ENCODE measurements at regions not wholly inside any gene's neighbourhood (a gene's known extent, or its start where the extent isn't known, plus 50 kb on each side); places are given as distances from the start of the nearest gene placed in this dataset.

DNA sequence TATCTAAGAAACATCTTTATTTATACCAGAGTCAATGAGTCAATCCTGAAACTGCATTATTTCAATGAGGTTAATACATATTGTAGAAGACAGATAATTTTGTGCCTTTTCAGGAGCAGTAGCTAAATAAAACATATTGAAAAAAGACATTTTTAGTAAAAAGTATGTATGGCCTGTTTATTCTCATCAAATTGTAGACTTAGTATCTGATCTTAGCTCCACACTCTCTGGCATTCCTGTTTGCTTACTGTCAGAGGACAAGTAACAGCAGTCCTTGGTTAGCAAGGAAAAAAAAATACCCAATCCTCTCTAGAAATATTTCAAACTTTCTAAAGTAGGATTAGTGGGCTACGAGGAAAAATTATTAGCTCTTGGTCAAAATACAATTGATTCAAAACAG is 50.5 kb upstream of the GUCY1A1 start:
- DNase-seq (ENCODE audit: low read depth): peak; percentile 43
- H3K9me3 ChIP-seq (ENCODE audit: control insufficient read depth, low read length): no peaks in the 10 kb centered on the region
- H3K36me3 ChIP-seq (ENCODE audit: control insufficient read depth, insufficient read depth, low read length, severe bottlenecking): no peaks in the 10 kb centered on the region
- peaks cover 3% of the 10 kb centered on the region for H3K4me1 ChIP-seq (ENCODE audit: control insufficient read depth, insufficient read depth, low read length)
- no peak overlapping the region for H3K4me3 ChIP-seq (ENCODE audit: low read length)
- H3K9ac ChIP-seq (ENCODE audit: low read length): no peak overlapping the region
- no peaks in the 10 kb centered on the region for H3K27me3 ChIP-seq (replicated peaks; ENCODE audit: control insufficient read depth, insufficient read depth, low read length)

DNA sequence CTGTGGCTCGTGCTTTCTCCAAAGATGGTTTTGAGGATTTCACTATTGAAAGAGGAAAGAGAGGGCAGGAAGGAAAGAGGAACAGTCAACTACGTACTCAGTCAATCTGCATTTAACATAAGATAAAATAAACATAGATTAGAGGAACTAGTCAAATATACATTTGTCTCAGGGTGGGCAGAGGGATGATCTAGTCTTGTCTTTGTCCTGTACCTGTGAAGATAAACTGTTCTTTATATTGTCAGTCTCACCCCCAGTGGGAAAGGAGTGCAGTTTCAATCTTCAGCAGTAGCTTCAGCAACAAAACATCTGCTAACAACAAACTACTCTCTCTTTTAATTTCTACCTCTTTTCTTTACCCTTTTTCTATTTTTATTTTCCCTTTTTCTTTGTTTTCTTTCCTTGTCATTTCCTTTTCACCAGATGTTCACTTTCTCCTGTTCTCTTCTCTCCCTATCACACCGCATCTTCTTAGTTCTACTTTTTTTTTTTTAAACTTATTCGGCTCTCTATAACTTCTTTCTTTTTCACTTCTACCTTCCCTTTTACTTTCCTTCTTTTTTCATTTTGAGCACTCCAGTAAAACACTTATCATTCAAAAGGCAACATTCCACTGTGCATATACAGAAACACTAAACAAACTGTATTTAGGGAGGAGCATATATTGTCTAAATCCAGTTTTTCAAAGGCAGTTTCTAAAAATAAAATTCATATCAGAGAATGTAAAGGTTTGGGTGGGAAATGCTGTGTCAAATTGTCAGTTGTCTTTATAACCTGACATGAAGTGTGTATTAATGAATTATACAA is 51.4 kb upstream of the GUCY1A1 start:
- no peak for DNase-seq (ENCODE audit: low read depth)
- Histone ChIP-seq H3K4me3 (ENCODE audit: low read length) (no peak overlapping the region), H3K9ac (ENCODE audit: low read length) (no peak overlapping the region), H3K9me3 (ENCODE audit: control insufficient read depth, low read length) (no peaks in the 10 kb centered on the region), H3K4me1 (ENCODE audit: control insufficient read depth, insufficient read depth, low read length) (peaks cover 3% of the 10 kb centered on the region), H3K36me3 (ENCODE audit: control insufficient read depth, insufficient read depth, low read length, severe bottlenecking) (no peaks in the 10 kb centered on the region), H3K27me3 (replicated peaks; ENCODE audit: control insufficient read depth, insufficient read depth, low read length) (no peaks in the 10 kb centered on the region)

- peak; percentile 30 for DNase-seq (ENCODE audit: low read depth)
- H3K9me3 ChIP-seq (ENCODE audit: control insufficient read depth, low read length): no peaks in the 10 kb centered on the region
- H3K27me3 ChIP-seq (replicated peaks; ENCODE audit: control insufficient read depth, insufficient read depth, low read length): no peaks in the 10 kb centered on the region
- H3K9ac ChIP-seq (ENCODE audit: low read length): no peak overlapping the region
- H3K4me3 ChIP-seq (ENCODE audit: low read length): no peak overlapping the region
- H3K36me3 ChIP-seq (ENCODE audit: control insufficient read depth, insufficient read depth, low read length, severe bottlenecking): no peaks in the 10 kb centered on the region
- H3K4me1 ChIP-seq (ENCODE audit: control insufficient read depth, insufficient read depth, low read length): peaks cover 3% of the 10 kb centered on the region
These were observed 52.4 kb upstream of the GUCY1A1 start for GRCh38 chr4:155614111-155614762.

DNA sequence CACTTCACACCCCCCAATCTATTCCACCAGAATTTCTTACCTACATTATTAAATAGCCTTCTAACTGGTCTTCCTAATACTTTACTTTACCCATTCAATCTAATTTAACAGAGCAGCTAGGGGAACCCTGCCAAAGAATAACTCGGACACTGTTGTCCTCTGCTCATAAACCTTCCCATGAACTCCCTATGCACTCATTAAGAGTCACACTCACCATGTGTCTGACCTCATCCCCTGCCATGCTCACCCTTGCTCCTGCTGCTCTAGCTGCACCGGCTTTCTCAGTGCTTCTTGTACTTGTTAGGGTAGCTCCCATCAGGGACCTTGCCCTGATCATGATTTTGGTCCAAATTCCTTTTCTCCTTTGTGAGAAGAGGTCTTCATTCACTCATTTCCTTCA is 54.6 kb upstream of the GUCY1A1 start:
- Histone ChIP-seq H3K9me3 (ENCODE audit: control insufficient read depth, low read length) (no peaks in the 10 kb centered on the region), H3K36me3 (ENCODE audit: control insufficient read depth, insufficient read depth, low read length, severe bottlenecking) (no peaks in the 10 kb centered on the region), H3K27me3 (replicated peaks; ENCODE audit: control insufficient read depth, insufficient read depth, low read length) (no peaks in the 10 kb centered on the region), H3K9ac (ENCODE audit: low read length) (no peak overlapping the region), H3K4me1 (ENCODE audit: control insufficient read depth, insufficient read depth, low read length) (peaks cover 7% of the 10 kb centered on the region), H3K4me3 (ENCODE audit: low read length) (no peak overlapping the region)
- DNase-seq (ENCODE audit: low read depth): no peak

GRCh38 chr4:155611501-155611900 is 55.1 kb upstream of the GUCY1A1 start:
- Histone ChIP-seq H3K4me3 (ENCODE audit: low read length) (no peak overlapping the region), H3K36me3 (ENCODE audit: control insufficient read depth, insufficient read depth, low read length, severe bottlenecking) (no peaks in the 10 kb centered on the region), H3K9me3 (ENCODE audit: control insufficient read depth, low read length) (no peaks in the 10 kb centered on the region), H3K9ac (ENCODE audit: low read length) (no peak overlapping the region), H3K27me3 (replicated peaks; ENCODE audit: control insufficient read depth, insufficient read depth, low read length) (no peaks in the 10 kb centered on the region), H3K4me1 (ENCODE audit: control insufficient read depth, insufficient read depth, low read length) (peaks cover 7% of the 10 kb centered on the region)
- no peak for DNase-seq (ENCODE audit: low read depth)

- Histone ChIP-seq H3K4me1 (ENCODE audit: control insufficient read depth, insufficient read depth, low read length) (peaks cover 10% of the 10 kb centered on the region), H3K36me3 (ENCODE audit: control insufficient read depth, insufficient read depth, low read length, severe bottlenecking) (no peaks in the 10 kb centered on the region), H3K9ac (ENCODE audit: low read length) (no peak overlapping the region), H3K9me3 (ENCODE audit: control insufficient read depth, low read length) (no peaks in the 10 kb centered on the region), H3K27me3 (replicated peaks; ENCODE audit: control insufficient read depth, insufficient read depth, low read length) (no peaks in the 10 kb centered on the region), H3K4me3 (ENCODE audit: low read length) (no peak overlapping the region)
- no peak for DNase-seq (ENCODE audit: low read depth)
These were observed 56.5 kb upstream of the GUCY1A1 start for GRCh38 chr4:155610143-155610542.

- no peaks in the 10 kb centered on the region for H3K9me3 ChIP-seq (ENCODE audit: control insufficient read depth, low read length)
- H3K27me3 ChIP-seq (replicated peaks; ENCODE audit: control insufficient read depth, insufficient read depth, low read length): no peaks in the 10 kb centered on the region
- no peak overlapping the region for H3K9ac ChIP-seq (ENCODE audit: low read length)
- no peak overlapping the region for H3K4me3 ChIP-seq (ENCODE audit: low read length)
- H3K36me3 ChIP-seq (ENCODE audit: control insufficient read depth, insufficient read depth, low read length, severe bottlenecking): no peaks in the 10 kb centered on the region
- H3K4me1 ChIP-seq (ENCODE audit: control insufficient read depth, insufficient read depth, low read length): peaks cover 16% of the 10 kb centered on the region
- no peak for DNase-seq (ENCODE audit: low read depth)
These were observed 57.1 kb upstream of the GUCY1A1 start for GRCh38 chr4:155609455-155610059.

- no peaks in the 10 kb centered on the region for H3K9me3 ChIP-seq (ENCODE audit: control insufficient read depth, low read length)
- H3K9ac ChIP-seq (ENCODE audit: low read length): no peak overlapping the region
- no peak for DNase-seq (ENCODE audit: low read depth)
- no peak overlapping the region for H3K4me3 ChIP-seq (ENCODE audit: low read length)
- H3K4me1 ChIP-seq (ENCODE audit: control insufficient read depth, insufficient read depth, low read length): peaks cover 22% of the 10 kb centered on the region
- H3K27me3 ChIP-seq (replicated peaks; ENCODE audit: control insufficient read depth, insufficient read depth, low read length): no peaks in the 10 kb centered on the region
- H3K36me3 ChIP-seq (ENCODE audit: control insufficient read depth, insufficient read depth, low read length, severe bottlenecking): no peaks in the 10 kb centered on the region
These were observed 58.3 kb upstream of the GUCY1A1 start for GRCh38 chr4:155608225-155608885.

GRCh38 chr4:155607481-155607880 is 59.2 kb upstream of the GUCY1A1 start:
- H3K9me3 ChIP-seq (ENCODE audit: control insufficient read depth, low read length): no peaks in the 10 kb centered on the region
- no peaks in the 10 kb centered on the region for H3K27me3 ChIP-seq (replicated peaks; ENCODE audit: control insufficient read depth, insufficient read depth, low read length)
- no peak overlapping the region for H3K4me3 ChIP-seq (ENCODE audit: low read length)
- no peak overlapping the region for H3K9ac ChIP-seq (ENCODE audit: low read length)
- H3K4me1 ChIP-seq (ENCODE audit: control insufficient read depth, insufficient read depth, low read length): peaks cover 28% of the 10 kb centered on the region
- no peak for DNase-seq (ENCODE audit: low read depth)
- H3K36me3 ChIP-seq (ENCODE audit: control insufficient read depth, insufficient read depth, low read length, severe bottlenecking): no peaks in the 10 kb centered on the region

- no peak overlapping the region for H3K9ac ChIP-seq (ENCODE audit: low read length)
- H3K4me3 ChIP-seq (ENCODE audit: low read length): no peak overlapping the region
- H3K4me1 ChIP-seq (ENCODE audit: control insufficient read depth, insufficient read depth, low read length): peaks cover 33% of the 10 kb centered on the region
- no peaks in the 10 kb centered on the region for H3K27me3 ChIP-seq (replicated peaks; ENCODE audit: control insufficient read depth, insufficient read depth, low read length)
- peak; percentile 96 for DNase-seq (ENCODE audit: low read depth)
- no peaks in the 10 kb centered on the region for H3K9me3 ChIP-seq (ENCODE audit: control insufficient read depth, low read length)
- H3K36me3 ChIP-seq (ENCODE audit: control insufficient read depth, insufficient read depth, low read length, severe bottlenecking): no peaks in the 10 kb centered on the region
These were observed 61.7 kb upstream of the GUCY1A1 start for GRCh38 chr4:155604718-155605626.
